Transverse colon (tissue), 4 donors: ENCODE measurements at regions not wholly inside any gene's neighbourhood (a gene's known extent, or its start where the extent isn't known, plus 50 kb on each side); places are given as distances from the start of the nearest gene placed in this dataset.

Experiments
- DNase-seq: peaks from one replicate; pipeline ENCODE4 v3.0.0-alpha.2; 2019
- H3K27ac ChIP-seq, 4 donors: fragments of 200-600 bp; sonication (generic); 2 replicates each; pipeline ENCODE4 v1.5.1; 2016 to 2018; ENCODE audit warnings: inconsistent platforms in 4 of 4
- H3K27me3 ChIP-seq: fragments of 200-600 bp; sonication (generic); 2 replicates; pipeline ENCODE4 v1.5.1; 2017; ENCODE audit warnings: inconsistent platforms
- H3K36me3 ChIP-seq, 4 donors: fragments of 200-600 bp; sonication (generic); 2 replicates each; pipeline ENCODE4 v1.5.1; 2017 to 2019; ENCODE audit warnings: inconsistent platforms in 4 of 4
- H3K4me1 ChIP-seq, 4 donors: fragments of 200-600 bp; sonication (generic); 2 replicates each; pipeline ENCODE4 v1.5.1; 2017 to 2020; ENCODE audit warnings: inconsistent platforms in 4 of 4
- H3K4me3 ChIP-seq, 4 donors: fragments of 200-600 bp; sonication (generic); 1 replicate in 1 of 4; 2 replicates in 3 of 4; pipeline versions ENCODE4 v1.5.1 to v1.6.1; 2017 to 2019; ENCODE audit warnings: inconsistent platforms in 4 of 4
- H3K9me3 ChIP-seq, 2 donors: fragments of 200-600 bp; sonication (generic); 2 replicates each; pipeline ENCODE4 v1.5.1; 2017 to 2019; ENCODE audit warnings: inconsistent platforms in 2 of 2
- EP300 ChIP-seq: sonication (generic); formaldehyde crosslinking; IDR thresholded peaks from one replicate; pipeline ENCODE4 v1.6.1; 2017; ENCODE audit warnings: antibody characterized with exemption, low read depth
- POLR2A ChIP-seq: fragments of 450-650 bp; IDR thresholded peaks from one replicate; pipeline ENCODE4 v1.6.1; 2016; ENCODE audit warnings: antibody characterized with exemption, mild to moderate bottlenecking, moderate library complexity
- POLR2AphosphoS5 ChIP-seq, 3 donors: sonication (generic); formaldehyde crosslinking; IDR thresholded peaks; one replicate each; pipeline ENCODE4 v1.6.1; 2016; ENCODE audit warnings: antibody characterized with exemption in 3 of 3
- whole genome bisulfite sequencing, 2 donors: methylation state at CpG; one replicate each; pipeline ENCODE4 v1.1.5; 2018; ENCODE audit warnings: low coverage in 1 of 2; 5-methylcytosine and 5-hydroxymethylcytosine counted together
- in situ Hi-C, 4 donors: fragments of 200-750 bp; cut with MboI; loops; one replicate each; pipeline versions ENCODE4 v1.15.0 to v1.15.1; 2017; ENCODE audit warnings: low sequenced_read_pairs in 3 of 4, low pct_ligation_motif_present in 1 of 4, low pct_unique_long_range_greater_than_20kb in 1 of 4
- intact Hi-C: fragments of 100-400 bp; cut with DNase I; formaldehyde crosslinking; loops from one replicate; pipeline ENCODE4 v1.15.1; 2023; ENCODE audit warnings: low total_unique reads
- TF ChIP-seq, protein P1 (sequence below), 5 experiments: fragments of 200-600 bp in 3 of 5; fragments of 450-650 bp in 2 of 5; sonication (generic) in 3 of 5; IDR thresholded peaks; 1 replicate in 2 of 5; 2 replicates in 3 of 5; pipeline ENCODE4 v1.5.1; 2016 to 2017; ENCODE audit warnings: antibody characterized with exemption in 5 of 5, inconsistent platforms in 3 of 5, mild to moderate bottlenecking in 2 of 5, moderate library complexity in 1 of 5

DNA sequence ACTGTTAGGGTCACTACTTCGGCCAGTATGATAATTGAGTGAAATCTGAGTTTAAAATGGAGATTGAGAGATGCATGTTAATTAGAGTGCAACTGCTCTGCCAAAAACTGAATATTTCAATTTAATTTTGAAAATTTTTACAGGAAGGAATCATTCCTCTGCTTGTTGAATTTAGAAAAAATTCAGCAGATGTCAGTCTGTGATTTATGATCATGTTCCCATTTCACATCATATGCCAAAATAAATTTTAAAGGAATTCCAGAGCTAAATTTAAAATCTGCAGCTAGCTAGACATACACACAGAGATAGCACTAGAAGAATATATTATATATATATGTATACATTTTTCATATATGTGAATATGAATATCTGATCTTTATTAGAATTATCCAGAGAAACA lies 797.6 kb upstream of the TMEM132C start:
- H3K4me1 ChIP-seq = no peaks in the 10 kb centered on the region
- in situ Hi-C loops = no loop called here
- no peak for DNase-seq
- H3K27ac ChIP-seq = no peak overlapping the region
- H3K4me3 ChIP-seq = no peak overlapping the region
- intact Hi-C loops = no loop called here
- no peaks in the 10 kb centered on the region for H3K9me3 ChIP-seq
- no peaks in the 10 kb centered on the region for H3K36me3 ChIP-seq
- TF ChIP-seq POLR2AphosphoS5 (IDR thresholded peaks at IDR 0.05) = no peak
- TF ChIP-seq EP300 = no peak
- no peak for TF ChIP-seq POLR2A
- TF ChIP-seq, protein P1, sequence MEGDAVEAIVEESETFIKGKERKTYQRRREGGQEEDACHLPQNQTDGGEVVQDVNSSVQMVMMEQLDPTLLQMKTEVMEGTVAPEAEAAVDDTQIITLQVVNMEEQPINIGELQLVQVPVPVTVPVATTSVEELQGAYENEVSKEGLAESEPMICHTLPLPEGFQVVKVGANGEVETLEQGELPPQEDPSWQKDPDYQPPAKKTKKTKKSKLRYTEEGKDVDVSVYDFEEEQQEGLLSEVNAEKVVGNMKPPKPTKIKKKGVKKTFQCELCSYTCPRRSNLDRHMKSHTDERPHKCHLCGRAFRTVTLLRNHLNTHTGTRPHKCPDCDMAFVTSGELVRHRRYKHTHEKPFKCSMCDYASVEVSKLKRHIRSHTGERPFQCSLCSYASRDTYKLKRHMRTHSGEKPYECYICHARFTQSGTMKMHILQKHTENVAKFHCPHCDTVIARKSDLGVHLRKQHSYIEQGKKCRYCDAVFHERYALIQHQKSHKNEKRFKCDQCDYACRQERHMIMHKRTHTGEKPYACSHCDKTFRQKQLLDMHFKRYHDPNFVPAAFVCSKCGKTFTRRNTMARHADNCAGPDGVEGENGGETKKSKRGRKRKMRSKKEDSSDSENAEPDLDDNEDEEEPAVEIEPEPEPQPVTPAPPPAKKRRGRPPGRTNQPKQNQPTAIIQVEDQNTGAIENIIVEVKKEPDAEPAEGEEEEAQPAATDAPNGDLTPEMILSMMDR (IDR thresholded peaks at IDR 0.05) = no peak
- 78% methylated on average over 1 of the region's 1 CpG for WGBS, 2 donors
- no peaks in the 10 kb centered on the region for H3K27me3 ChIP-seq

DNA sequence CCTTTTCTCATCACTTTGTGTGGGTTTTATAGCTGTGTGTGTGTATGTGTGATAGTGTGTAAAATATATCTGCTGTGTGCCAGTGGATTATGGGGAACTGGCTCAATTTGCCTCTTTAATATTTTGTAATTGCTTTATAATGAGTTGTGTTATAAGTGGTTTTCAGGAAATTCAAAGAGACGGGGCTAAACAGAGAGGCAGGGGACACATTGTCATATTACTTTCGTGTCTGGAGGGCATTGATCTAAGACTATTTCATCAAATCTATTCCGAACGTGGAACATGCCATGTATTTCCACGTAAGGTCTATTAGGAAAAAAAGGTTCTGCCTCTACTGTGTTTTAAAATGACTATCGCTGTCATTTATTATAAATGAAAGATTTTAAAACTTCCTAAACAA lies 793.2 kb upstream of the TMEM132C start:
- DNase-seq = no peak
- intact Hi-C loops (no loop called here), in situ Hi-C loops (no loop called here)
- Histone ChIP-seq H3K4me1 (no peaks in the 10 kb centered on the region), H3K9me3 (no peaks in the 10 kb centered on the region), H3K27me3 (no peaks in the 10 kb centered on the region), H3K4me3 (no peak overlapping the region), H3K27ac (no peak overlapping the region), H3K36me3 (no peaks in the 10 kb centered on the region)
- 69 to 89% methylated on average over 6 of the region's 6 CpGs for WGBS, 2 donors
- TF ChIP-seq, protein P1 (IDR thresholded peaks at IDR 0.05) = no peak
- TF ChIP-seq POLR2AphosphoS5 (IDR thresholded peaks at IDR 0.05) = no peak
- no peak for TF ChIP-seq POLR2A
- TF ChIP-seq EP300 = no peak

DNA sequence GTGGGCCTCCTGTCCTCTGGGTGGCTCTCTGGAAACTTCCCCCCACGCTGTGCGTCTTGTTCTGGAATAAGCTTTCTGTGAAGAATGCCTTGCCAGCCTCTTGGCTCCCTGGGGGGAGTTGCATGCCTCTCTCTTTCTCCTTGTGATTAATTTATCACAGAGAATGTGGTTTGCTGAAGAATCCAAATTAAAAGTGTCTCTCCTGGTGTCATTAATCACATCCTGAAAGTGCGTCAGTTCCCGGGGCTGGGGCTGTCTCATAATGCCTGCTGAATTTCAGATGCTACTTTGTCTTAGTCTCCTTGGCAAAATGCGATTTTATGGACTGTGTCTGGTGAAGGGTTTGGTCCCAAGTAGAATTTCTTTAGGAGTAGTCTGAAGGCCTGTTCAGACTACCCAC lies 787.7 kb upstream of the TMEM132C start:
- Histone ChIP-seq H3K4me1 (no peaks in the 10 kb centered on the region), H3K9me3 (no peaks in the 10 kb centered on the region), H3K27me3 (no peaks in the 10 kb centered on the region), H3K27ac (no peak overlapping the region), H3K36me3 (no peaks in the 10 kb centered on the region), H3K4me3 (no peak overlapping the region)
- intact Hi-C loops (no loop called here), in situ Hi-C loops (no loop called here)
- WGBS, 2 donors = 73 to 80% methylated on average over 2 to 5 of the region's 5 CpGs
- TF ChIP-seq, protein P1 (IDR thresholded peaks at IDR 0.05) = no peak
- TF ChIP-seq EP300 (no peak), POLR2A (no peak), POLR2AphosphoS5 (IDR thresholded peaks at IDR 0.05) (no peak)
- DNase-seq = no peak

DNA sequence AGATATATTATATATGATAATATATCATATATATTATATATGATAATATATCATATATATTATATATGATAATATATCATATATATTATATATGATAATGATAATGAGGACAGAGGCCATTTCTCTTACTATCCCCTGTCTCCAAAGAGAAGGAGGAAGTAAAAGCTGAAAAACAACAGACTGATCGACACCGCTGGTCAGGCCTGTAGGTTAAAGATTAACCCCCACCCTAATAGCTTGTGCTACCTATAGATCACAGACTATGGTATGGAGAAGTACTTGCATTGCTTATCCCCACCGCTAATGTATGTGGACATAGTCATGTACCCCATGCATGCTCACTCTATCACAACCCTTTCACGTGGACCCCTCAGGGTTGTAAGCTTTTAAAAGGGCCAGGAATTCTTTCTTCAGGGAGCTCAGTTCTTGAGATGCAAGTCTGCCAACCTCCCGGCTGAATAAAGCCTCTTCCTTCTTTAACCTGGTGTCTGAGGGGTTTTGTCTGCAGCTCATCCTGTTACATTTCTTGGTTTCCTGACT lies 786.1 kb upstream of the TMEM132C start:
- WGBS, 2 donors = 41 to 63% methylated on average over 2 to 5 of the region's 5 CpGs
- no peaks in the 10 kb centered on the region for H3K27me3 ChIP-seq
- no peaks in the 10 kb centered on the region for H3K9me3 ChIP-seq
- H3K4me1 ChIP-seq = no peaks in the 10 kb centered on the region
- TF ChIP-seq, protein P1 (IDR thresholded peaks at IDR 0.05) = no peak
- no peak for TF ChIP-seq POLR2A
- TF ChIP-seq EP300 = no peak
- TF ChIP-seq POLR2AphosphoS5 (IDR thresholded peaks at IDR 0.05) = no peak
- intact Hi-C loops (no loop called here), in situ Hi-C loops (no loop called here)
- H3K36me3 ChIP-seq = no peaks in the 10 kb centered on the region
- no peak overlapping the region for H3K4me3 ChIP-seq
- no peak for DNase-seq
- H3K27ac ChIP-seq = no peak overlapping the region
